HepG2 (cell line): ENCODE measurements at regions not wholly inside any gene's neighbourhood (a gene's known extent, or its start where the extent isn't known, plus 50 kb on each side); places are given as distances from the start of the nearest gene placed in this dataset.
A peak's percentile ranks its signal among the peaks of the same experiment; 100 is the strongest.

ENCODE experiments used
- ARHGAP35 ChIP-seq: sonication (generic); formaldehyde crosslinking; IDR thresholded peaks from 2 replicates; pipeline ENCODE4 v1.9.0; 2022; ENCODE audit warnings: mild to moderate bottlenecking, inconsistent platforms, moderate library complexity, missing genetic modification reagents, borderline replicate concordance
- ARID5B ChIP-seq: IDR thresholded peaks from 2 replicates; pipeline ENCODE4 v1.4.0; 2020; ENCODE audit warnings: mild to moderate bottlenecking, missing genetic modification reagents
- EP300 ChIP-seq, 3 experiments: sonication (generic) in 1 of 3; formaldehyde crosslinking in 1 of 3; IDR thresholded peaks; 2 replicates each; pipeline versions ENCODE4 v1.5.1 to v1.6.1; 2011 to 2020; ENCODE audit warnings: low read depth in 2 of 3, low read length in 2 of 3, borderline replicate concordance in 1 of 3, improper control_type of control experiment in 1 of 3, mild to moderate bottlenecking in 1 of 3, missing genetic modification reagents in 1 of 3, moderate library complexity in 1 of 3
- MEIS2 ChIP-seq: sonication (generic); formaldehyde crosslinking; IDR thresholded peaks from 2 replicates; pipeline ENCODE4 v1.9.0; 2021; ENCODE audit warnings: mild to moderate bottlenecking, missing genetic modification reagents
- MYC ChIP-seq: sonication (generic); formaldehyde crosslinking; IDR thresholded peaks from 2 replicates; pipeline ENCODE4 v1.9.0; 2021; ENCODE audit warnings: missing genetic modification reagents, borderline replicate concordance
- RARG ChIP-seq: sonication (generic); formaldehyde crosslinking; IDR thresholded peaks from 2 replicates; pipeline ENCODE4 v1.4.0; 2020; ENCODE audit warnings: low read depth, mild to moderate bottlenecking, missing genetic modification reagents
- ZBED4 ChIP-seq: sonication (generic); formaldehyde crosslinking; IDR thresholded peaks from 2 replicates; pipeline ENCODE4 v1.4.0; 2020; ENCODE audit warnings: missing genetic modification reagents, borderline replicate concordance
- ZBTB33 ChIP-seq: sonication (generic); formaldehyde crosslinking; IDR thresholded peaks from 2 replicates; pipeline ENCODE4 v1.4.0; 2020; ENCODE audit warnings: missing genetic modification reagents
- ZBTB4 ChIP-seq: sonication (generic); formaldehyde crosslinking; IDR thresholded peaks from 2 replicates; pipeline ENCODE4 v1.4.0; 2020; ENCODE audit warnings: missing genetic modification reagents, mild to moderate bottlenecking, borderline replicate concordance
- ZNF264 ChIP-seq: sonication (generic); formaldehyde crosslinking; IDR thresholded peaks from 2 replicates; pipeline ENCODE4 v1.4.0; 2020; ENCODE audit warnings: missing genetic modification reagents
- ZNF350 ChIP-seq: sonication (generic); formaldehyde crosslinking; IDR thresholded peaks from 2 replicates; pipeline ENCODE4 v1.4.0; 2020; ENCODE audit warnings: mild to moderate bottlenecking, low read depth, missing genetic modification reagents, borderline replicate concordance

- TF ChIP-seq ZBTB4 (CRISPR knock-in tag): no peak
- TF ChIP-seq ZBTB33 (CRISPR knock-in tag): no peak
- TF ChIP-seq ARHGAP35 (CRISPR knock-in tag): no peak
- TF ChIP-seq MYC: no peak
- TF ChIP-seq RARG (CRISPR knock-in tag): no peak
- TF ChIP-seq EP300 (IDR thresholded peaks at IDR 0.05; ENCODE audit: low read depth in 2 of 2, low read length in 2 of 2): peak in 1 of 2 experiments; percentile 17; a peak in 1 of 4 replicates
- TF ChIP-seq EP300 (CRISPR knock-in tag; IDR thresholded peaks at IDR 0.05; ENCODE audit: borderline replicate concordance): no peak
- no peak for TF ChIP-seq ZBED4
- TF ChIP-seq MEIS2 (CRISPR knock-in tag): no peak
- TF ChIP-seq ZNF350: no peak
- TF ChIP-seq ZNF264 (CRISPR knock-in tag): no peak
- peak; percentile 49 for TF ChIP-seq ARID5B (CRISPR knock-in tag)
These were observed 252.9 kb upstream of the ZMIZ1 start (continued) for GRCh38 chr10:78815702-78816334.
